K562 (cell line): ENCODE measurements at regions not wholly inside any gene's neighbourhood (a gene's known extent, or its start where the extent isn't known, plus 50 kb on each side); places are given as distances from the start of the nearest gene placed in this dataset.

Source experiments
- ATAC-seq: fragments of 200-7000 bp; cut with Tn5 transposase; 3 replicates; pipeline ENCODE4 v1.9.1; 2020; ENCODE audit warnings: moderate library complexity
- BruUV-seq: library from RNA; stranded (reverse); fragments of 400-500 nt; replicated peaks from 2 replicates; lab custom pipeline; 2021; lab: Mats Ljungman, UMichigan
- CTCF ChIA-PET: fragments of 300-600 bp; formaldehyde crosslinking; extraction: SDS; loops from one replicate; lab custom pipeline; 2021; ENCODE audit warnings: low intra/inter-chr PET ratio; lab: Yijun Ruan, JAX
- POLR2A ChIA-PET: fragments of 300-600, 350-650 bp; sonication (Branson Sonifier 250); formaldehyde crosslinking; extraction: SDS; loops from one replicate; lab custom pipeline; 2021; ENCODE audit warnings: antibody characterized with exemption, inconsistent platforms; lab: Yijun Ruan, JAX
- DNase-seq, 4 experiments: peaks; one replicate each; pipeline versions ENCODE4 v3.0.0 to v3.0.0-alpha.2; 2011 to 2018; ENCODE audit warnings: low spot score in 3 of 4, mixed read lengths in 3 of 4; ENCODE audit errors: extremely low read depth in 1 of 4
- FAIRE-seq: peaks from 2 replicates; lab custom pipeline; 2011; peaks lifted over from hg19 to GRCh38; lab: Jason Lieb, UNC
- H2AFZ ChIP-seq: 2 replicates; pipeline ENCODE4 v1.6.0; 2011; ENCODE audit warnings: low read depth, low read length, control low read depth, inconsistent platforms
- H3K27ac ChIP-seq: fragments of 200-600 bp; 3 replicates; pipeline ENCODE4 v1.8.0; 2011; ENCODE audit warnings: low read depth, mild to moderate bottlenecking, control low read depth, inconsistent platforms, low read length, moderate library complexity, mixed read lengths; ENCODE audit errors: extremely low read depth
- H3K27me3 ChIP-seq, 2 experiments: fragments of 300-600 bp in 1 of 2; 2 replicates in 1 of 2; 3 replicates in 1 of 2; pipeline versions ENCODE4 v1.6.0 to v1.8.0; 2011; ENCODE audit warnings: inconsistent platforms in 2 of 2, low read length in 2 of 2, mild to moderate bottlenecking in 1 of 2, mixed read lengths in 1 of 2, moderate library complexity in 1 of 2; ENCODE audit not compliant: control insufficient read depth in 2 of 2, insufficient read depth in 2 of 2
- H3K36me3 ChIP-seq: fragments of 300-600 bp; 3 replicates; pipeline ENCODE4 v1.8.0; 2011; ENCODE audit warnings: mild to moderate bottlenecking, low read length, inconsistent platforms; ENCODE audit not compliant: control insufficient read depth, insufficient read depth
- H3K4me1 ChIP-seq, 2 experiments: fragments of 200-600 bp in 1 of 2; replicated peaks in 1 of 2; 2 replicates in 1 of 2; 3 replicates in 1 of 2; pipeline versions ENCODE4 v1.5.1 to v1.8.0; 2011; ENCODE audit warnings: inconsistent platforms in 2 of 2, low read length in 2 of 2, mild to moderate bottlenecking in 1 of 2, mixed read lengths in 1 of 2, moderate library complexity in 1 of 2; ENCODE audit not compliant: control insufficient read depth in 2 of 2, insufficient read depth in 2 of 2
- H3K4me2 ChIP-seq: 2 replicates; pipeline ENCODE4 v1.6.1; 2011; ENCODE audit warnings: low read length, control low read depth, inconsistent platforms, mixed read lengths; ENCODE audit not compliant: insufficient read depth
- H3K4me3 ChIP-seq: fragments of 200-600 bp; sonication (generic), shearing (Covaris generic); 2 replicates; pipeline ENCODE4 v1.5.1; 2016; ENCODE audit warnings: control low read depth, inconsistent platforms
- H3K79me2 ChIP-seq: fragments of 200-600 bp; 3 replicates; pipeline ENCODE4 v1.8.0; 2011; ENCODE audit warnings: low read length, inconsistent platforms; ENCODE audit not compliant: control insufficient read depth, insufficient read depth
- H3K9ac ChIP-seq, 2 experiments: 2 replicates each; pipeline versions ENCODE4 v1.6.0 to v1.6.1; 2011; ENCODE audit warnings: low read depth in 2 of 2, low read length in 2 of 2, control low read depth in 1 of 2, inconsistent platforms in 1 of 2, mild to moderate bottlenecking in 1 of 2, mixed read lengths in 1 of 2; ENCODE audit not compliant: insufficient read depth in 1 of 2
- H3K9me1 ChIP-seq: one replicate; pipeline ENCODE4 v1.6.0; 2011; ENCODE audit warnings: inconsistent platforms, mild to moderate bottlenecking, low read length, moderate library complexity; ENCODE audit not compliant: control insufficient read depth, insufficient read depth
- H3K9me3 ChIP-seq: replicated peaks from 2 replicates; pipeline ENCODE4 v1.5.1; 2011; ENCODE audit warnings: low read depth, low read length, inconsistent platforms; ENCODE audit not compliant: control insufficient read depth, insufficient read depth
- H4K20me1 ChIP-seq: replicated peaks from 2 replicates; pipeline ENCODE4 v1.6.1; 2011; ENCODE audit warnings: low read length, inconsistent platforms, mixed read lengths; ENCODE audit not compliant: control insufficient read depth, insufficient read depth
- ADNP ChIP-seq: fragments of 200-800 bp; sonication (Bioruptor generic); IDR thresholded peaks from 2 replicates; pipeline ENCODE4 v1.6.1; 2016; ENCODE audit warnings: missing genetic modification characterization, missing compliant biosample characterization
- ARNT ChIP-seq, 2 experiments: fragments of 450-650 bp; IDR thresholded peaks; 2 replicates each; pipeline ENCODE4 v1.6.1; 2016; ENCODE audit warnings: mild to moderate bottlenecking in 1 of 2
- DLX4 ChIP-seq: fragments of 250-450 bp; sonication (Bioruptor Pico); IDR thresholded peaks from 2 replicates; pipeline ENCODE4 v1.6.1; 2021; ENCODE audit warnings: mild to moderate bottlenecking
- ELF1 ChIP-seq: fragments of 200-800 bp; sonication (Bioruptor generic); IDR thresholded peaks from 2 replicates; pipeline ENCODE4 v1.6.1; 2016; ENCODE audit warnings: missing genetic modification characterization, missing compliant biosample characterization
- HLTF ChIP-seq: fragments of 450-650 bp; IDR thresholded peaks from 2 replicates; pipeline ENCODE4 v1.6.1; 2016
- HNRNPL ChIP-seq: fragments of 200-400 bp; formaldehyde crosslinking; IDR thresholded peaks from 2 replicates; pipeline ENCODE4 v1.6.1; 2017; ENCODE audit warnings: low read depth, mild to moderate bottlenecking, low read length
- HNRNPLL ChIP-seq: fragments of 200-400 bp; formaldehyde crosslinking; IDR thresholded peaks from 2 replicates; pipeline ENCODE4 v1.6.1; 2017; ENCODE audit warnings: low read length, low read depth, mild to moderate bottlenecking; ENCODE audit not compliant: poor library complexity, severe bottlenecking
- ID3 ChIP-seq, 2 experiments: fragments of 250-450 bp in 1 of 2; fragments of 450-650 bp in 1 of 2; sonication (Bioruptor Pico) in 1 of 2; IDR thresholded peaks; 2 replicates each; pipeline versions ENCODE4 v1.6.1 to v1.8.0; 2016 to 2021; ENCODE audit warnings: mild to moderate bottlenecking in 2 of 2, moderate library complexity in 2 of 2, missing compliant biosample characterization in 1 of 2, missing genetic modification characterization in 1 of 2
- MIER1 ChIP-seq: fragments of 450-650 bp; IDR thresholded peaks from 2 replicates; pipeline ENCODE4 v1.6.1; 2016; ENCODE audit warnings: antibody characterized with exemption, mild to moderate bottlenecking, low read depth
- MLX ChIP-seq, 2 experiments: fragments of 450-650 bp in 1 of 2; sonication (generic) in 1 of 2; formaldehyde crosslinking; conservative IDR thresholded peaks; 2 replicates each; pipeline versions ENCODE4 v1.4.0 to v1.8.1; 2020 to 2022; ENCODE audit warnings: mild to moderate bottlenecking in 1 of 2, missing genetic modification reagents in 1 of 2
- MTA2 ChIP-seq: fragments of 450-650 bp; IDR thresholded peaks from 2 replicates; pipeline ENCODE4 v1.6.1; 2016; ENCODE audit warnings: low read depth
- PURB ChIP-seq: sonication (generic); formaldehyde crosslinking; IDR thresholded peaks from 2 replicates; pipeline ENCODE4 v1.9.0; 2021; ENCODE audit warnings: low read depth, mild to moderate bottlenecking, missing genetic modification reagents
- RFX1 ChIP-seq: fragments of 450-650 bp; IDR thresholded peaks from 2 replicates; pipeline ENCODE4 v1.6.1; 2016; ENCODE audit warnings: mild to moderate bottlenecking, moderate library complexity
- RFX7 ChIP-seq: fragments of 250-450 bp; sonication (Bioruptor Pico); IDR thresholded peaks from 2 replicates; pipeline ENCODE4 v1.5.1; 2021; ENCODE audit warnings: mild to moderate bottlenecking
- RUNX1 ChIP-seq: sonication (generic); IDR thresholded peaks from 2 replicates; pipeline ENCODE4 v1.6.1; 2016; ENCODE audit warnings: antibody characterized with exemption, low read depth
- TEAD1 ChIP-seq, 2 experiments: fragments of 450-650 bp in 1 of 2; sonication (generic) in 1 of 2; formaldehyde crosslinking; IDR thresholded peaks; 2 replicates each; pipeline versions ENCODE4 v1.4.0 to v1.8.0; 2020 to 2022; ENCODE audit warnings: mild to moderate bottlenecking in 2 of 2, missing genetic modification reagents in 1 of 2
- ZNF324 ChIP-seq: fragments of 250-450 bp; sonication (Bioruptor Pico); IDR thresholded peaks from 2 replicates; pipeline ENCODE4 v1.4.0; 2020; ENCODE audit warnings: mild to moderate bottlenecking
- ZNF395 ChIP-seq: fragments of 200-800 bp; sonication (Bioruptor generic); IDR thresholded peaks from 2 replicates; pipeline ENCODE4 v1.6.1; 2017; ENCODE audit warnings: missing genetic modification characterization, missing compliant biosample characterization
- ZNF696 ChIP-seq: fragments of 250-450 bp; sonication (Bioruptor Pico); conservative IDR thresholded peaks from 2 replicates; pipeline ENCODE4 v1.4.0; 2020; ENCODE audit warnings: mild to moderate bottlenecking, moderate library complexity
- WGBS: fragments of 100-300 bp; shearing (Covaris generic); methylation state at CpG from one replicate; pipeline ENCODE4 v1.1.6; 2016; ENCODE audit warnings: low coverage, mixed read lengths; ENCODE audit not compliant: insufficient coverage; ENCODE audit errors: missing lambda C conversion rate; 5-methylcytosine and 5-hydroxymethylcytosine counted together
- in situ Hi-C: fragments of 300-500 bp; cut with MboI; formaldehyde crosslinking; loops from 4 replicates; pipeline ENCODE4 v1.15.0; 2018; ENCODE audit warnings: inconsistent platforms, mixed read lengths
- intact Hi-C: fragments of 100-400 bp; cut with micrococcal nuclease; formaldehyde crosslinking; loops from 2 replicates; pipeline ENCODE4 v1.14.2; 2022

- ATAC-seq (no peak), FAIRE-seq (no peak)
- in situ Hi-C loops, result no loop called here
- peaks cover 0 to 17% of the 10 kb centered on the region in 2 experiments; a peak in 3 of 5 replicates for H3K4me1 ChIP-seq
- no peaks in the 10 kb centered on the region for H3K79me2 ChIP-seq
- intact Hi-C loops, result no loop called here
- no peak for TF ChIP-seq MIER1
- no peak for TF ChIP-seq ZNF696
- no peak for TF ChIP-seq RFX7
- no peak for TF ChIP-seq TEAD1 (CRISPR knock-in tag; IDR thresholded peaks at IDR 0.05)
- TF ChIP-seq ARNT (IDR thresholded peaks at IDR 0.05), result no peak
- no peak for TF ChIP-seq HNRNPLL
- no peak for TF ChIP-seq PURB (CRISPR knock-in tag)
- TF ChIP-seq MTA2, result no peak
- TF ChIP-seq ZNF395 (CRISPR knock-in tag), result no peak
- TF ChIP-seq HLTF, result no peak
- no peak for TF ChIP-seq RFX1
- TF ChIP-seq MLX (CRISPR knock-in tag; conservative IDR thresholded peaks at IDR 0.05), result no peak
- TF ChIP-seq RUNX1, result no peak
- TF ChIP-seq ELF1 (tag), result no peak
- TF ChIP-seq ID3 (CRISPR knock-in tag; IDR thresholded peaks at IDR 0.05), result no peak
- no peak for TF ChIP-seq ID3 (tag; IDR thresholded peaks at IDR 0.05)
- TF ChIP-seq DLX4 (CRISPR knock-in tag), result no peak
- no peak for TF ChIP-seq HNRNPL
- TF ChIP-seq ZNF324 (CRISPR knock-in tag), result no peak
- TF ChIP-seq ADNP, result no peak
- TF ChIP-seq, all 486 proteins: peak for 0
- H3K9me1 ChIP-seq, result no peaks in the 10 kb centered on the region
- BruUV-seq, result no TSS peak
- no peaks in the 10 kb centered on the region for H3K36me3 ChIP-seq
- no peak overlapping the region for H3K27ac ChIP-seq
- H3K9ac ChIP-seq, result no peak overlapping the region
- H4K20me1 ChIP-seq, result no peaks in the 10 kb centered on the region
- peaks cover 0 to 3% of the 10 kb centered on the region in 2 experiments; a peak in 1 of 5 replicates for H3K27me3 ChIP-seq
- no peak overlapping the region for H2AFZ ChIP-seq
- 9% methylated on average over 2 of the region's 2 CpGs for WGBS
- DNase-seq, result no peak
- ChIA-PET POLR2A (interaction anchor here (0.8 to 1.2 kb wide), 2 partner anchors 8 to 9 kb away, joined by 4 read pairs; no protein-coding TSS in a partner anchor), CTCF (no interaction called here)
- H3K9me3 ChIP-seq, result no peaks in the 10 kb centered on the region
- H3K4me3 ChIP-seq, result no peak overlapping the region
- H3K4me2 ChIP-seq, result no peak overlapping the region
These were observed 51.4 kb upstream of the RAP1A start for GRCh38 chr1:111568160-111568647.
